Heart right ventricle (tissue), 16 donors: ENCODE measurements at regions not wholly inside any gene's neighbourhood (a gene's known extent, or its start where the extent isn't known, plus 50 kb on each side); places are given as distances from the start of the nearest gene placed in this dataset.

Experiments used
- ATAC-seq, 8 donors: fragments of 200-7000 bp; cut with Tn5 transposase; one replicate each; pipeline ENCODE4 v1.9.1; 2020; ENCODE audit warnings: mild to moderate bottlenecking in 8 of 8, moderate library complexity in 8 of 8, moderate number of reproducible peaks in 1 of 8
- DNase-seq, 2 donors: peaks; one replicate each; pipeline ENCODE4 v3.0.0-alpha.2; 2020
- H3K27ac ChIP-seq, 10 donors: fragments of 200-600 bp; sonication (generic) in 2 of 10; one replicate each; pipeline versions ENCODE4 v1.5.0 to v1.8.0; 2020 to 2022; ENCODE audit warnings: mild to moderate bottlenecking in 3 of 10
- H3K27me3 ChIP-seq, 7 donors: fragments of 200-600 bp; one replicate each; pipeline ENCODE4 v1.8.0; 2021 to 2022; ENCODE audit warnings: mild to moderate bottlenecking in 2 of 7
- H3K36me3 ChIP-seq, 9 donors: fragments of 200-600 bp; sonication (generic) in 1 of 9; one replicate each; pipeline versions ENCODE4 v1.5.0 to v1.8.0; 2020 to 2022; ENCODE audit warnings: mild to moderate bottlenecking in 2 of 9
- H3K4me1 ChIP-seq, 9 donors: fragments of 200-600 bp; sonication (generic) in 1 of 9; one replicate each; pipeline versions ENCODE4 v1.5.0 to v1.8.0; 2020 to 2022; ENCODE audit warnings: mild to moderate bottlenecking in 4 of 9
- H3K4me3 ChIP-seq, 10 donors: fragments of 200-600 bp; sonication (generic) in 2 of 10; one replicate each; pipeline versions ENCODE4 v1.5.0 to v1.8.0; 2020 to 2022; ENCODE audit warnings: mild to moderate bottlenecking in 7 of 10, moderate library complexity in 2 of 10
- H3K9me3 ChIP-seq, 11 donors: fragments of 200-600 bp in 10 of 11; sonication (generic) in 2 of 11; one replicate each; pipeline versions ENCODE4 v1.5.0 to v1.8.0; 2013 to 2022; ENCODE audit warnings: mild to moderate bottlenecking in 2 of 11, control low read depth in 1 of 11, moderate library complexity in 1 of 11
- WGBS, 2 donors: extraction: QIAGEN DNeasy Blood & Tissue Kit; methylation state at CpG; one replicate each; pipeline ENCODE4 v1.1.7; 2013; ENCODE audit warnings: inconsistent platforms in 1 of 2; 5-methylcytosine and 5-hydroxymethylcytosine counted together
- intact Hi-C, 10 donors: fragments of 100-400 bp; cut with DNase I; formaldehyde crosslinking; loops; one replicate each; pipeline versions ENCODE4 v1.11.1 to v1.14.2; 2022
- TF ChIP-seq, protein P1 (sequence below), 9 donors: fragments of 200-600 bp; sonication (generic) in 2 of 9; IDR thresholded peaks; one replicate each; pipeline versions ENCODE4 v1.5.0 to v1.8.0; 2021 to 2022; ENCODE audit warnings: antibody characterized with exemption in 9 of 9, mild to moderate bottlenecking in 5 of 9, moderate library complexity in 1 of 9
- donor health status: Arrhythmogenic right ventricular cardiomyopathy.
- donor health status: ischemic (EF 13 %, LVEDD 7.1; RV severe dilation, severe dysfunction).
- donor health status: healthy with polysubstance abuse.
- donor health status: DM: no; HTN: yes; CAD: no.
- donor health status: DM: no; HTN: no; CAD: no.
- donor health status: ischemic (EF 25% LVEDD 6.9; RV normal size, moderate dysfunction).
- donor health status: ischemic (EF 25% LVEDD 5.7; RV mildly dilated, moderate dysfunction).
- donor health status: healthy.
- donor health status: DM: yes; HTN: yes; CAD: no.
- donor health status: Ischemic cardiomyopathy.
- donor health status: ischemic (EF 35%, LVEDD 5.7; RV mildly dilated, moderate dysfunction).
- donor health status: nonischemic (EF 11% LVEDD 7.7; RV severe dilation, severe dysfunction).
- donor health status: DM: yes; HTN: yes; CAD: no.
- donor health status: PGD.
- donor health status: ischemic (EF 29% LVEDD 5.4; RV normal size, mild dysfunction).
- donor health status: nonischemic (EF 23%, LVEDD 6.1; RV moderate dilation, normal function).

DNA sequence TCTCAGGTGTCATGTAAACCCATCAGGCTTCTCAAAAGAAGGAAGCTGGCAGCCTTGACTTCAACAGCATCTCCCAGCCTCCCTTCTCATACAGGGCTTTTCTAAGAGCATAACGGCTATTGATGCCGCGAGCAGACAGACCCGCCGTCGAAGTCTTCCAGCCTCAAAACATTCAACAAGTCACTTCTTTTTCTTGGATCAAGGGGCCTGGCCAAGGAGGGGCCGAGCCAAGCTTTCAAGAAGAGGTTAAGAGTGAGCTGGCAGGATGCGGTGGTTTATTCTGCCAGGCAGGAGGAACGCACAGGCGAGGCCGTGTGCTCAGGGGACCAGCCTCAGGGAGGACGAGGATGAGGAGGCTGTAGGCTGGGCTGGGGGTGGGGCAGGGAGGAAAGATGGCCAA, 102.9 kb upstream of the RFLNA start:
- intact Hi-C loops: no loop called here
- TF ChIP-seq, protein P1, sequence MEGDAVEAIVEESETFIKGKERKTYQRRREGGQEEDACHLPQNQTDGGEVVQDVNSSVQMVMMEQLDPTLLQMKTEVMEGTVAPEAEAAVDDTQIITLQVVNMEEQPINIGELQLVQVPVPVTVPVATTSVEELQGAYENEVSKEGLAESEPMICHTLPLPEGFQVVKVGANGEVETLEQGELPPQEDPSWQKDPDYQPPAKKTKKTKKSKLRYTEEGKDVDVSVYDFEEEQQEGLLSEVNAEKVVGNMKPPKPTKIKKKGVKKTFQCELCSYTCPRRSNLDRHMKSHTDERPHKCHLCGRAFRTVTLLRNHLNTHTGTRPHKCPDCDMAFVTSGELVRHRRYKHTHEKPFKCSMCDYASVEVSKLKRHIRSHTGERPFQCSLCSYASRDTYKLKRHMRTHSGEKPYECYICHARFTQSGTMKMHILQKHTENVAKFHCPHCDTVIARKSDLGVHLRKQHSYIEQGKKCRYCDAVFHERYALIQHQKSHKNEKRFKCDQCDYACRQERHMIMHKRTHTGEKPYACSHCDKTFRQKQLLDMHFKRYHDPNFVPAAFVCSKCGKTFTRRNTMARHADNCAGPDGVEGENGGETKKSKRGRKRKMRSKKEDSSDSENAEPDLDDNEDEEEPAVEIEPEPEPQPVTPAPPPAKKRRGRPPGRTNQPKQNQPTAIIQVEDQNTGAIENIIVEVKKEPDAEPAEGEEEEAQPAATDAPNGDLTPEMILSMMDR (IDR thresholded peaks at IDR 0.05): no peak
- H3K9me3 ChIP-seq: peaks cover 0 to 12% (median 0%) of the 10 kb centered on the region in 11 donors
- H3K36me3 ChIP-seq: no peaks in the 10 kb centered on the region
- no peak overlapping the region for H3K27ac ChIP-seq
- H3K4me3 ChIP-seq: no peak overlapping the region
- WGBS, 2 donors: 86 to 92% methylated on average over 12 of the region's 12 CpGs
- ATAC-seq (no peak), DNase-seq (no peak)
- H3K27me3 ChIP-seq: no peaks in the 10 kb centered on the region
- H3K4me1 ChIP-seq: peaks cover 0 to 29% (median 18%) of the 10 kb centered on the region in 9 donors

DNA sequence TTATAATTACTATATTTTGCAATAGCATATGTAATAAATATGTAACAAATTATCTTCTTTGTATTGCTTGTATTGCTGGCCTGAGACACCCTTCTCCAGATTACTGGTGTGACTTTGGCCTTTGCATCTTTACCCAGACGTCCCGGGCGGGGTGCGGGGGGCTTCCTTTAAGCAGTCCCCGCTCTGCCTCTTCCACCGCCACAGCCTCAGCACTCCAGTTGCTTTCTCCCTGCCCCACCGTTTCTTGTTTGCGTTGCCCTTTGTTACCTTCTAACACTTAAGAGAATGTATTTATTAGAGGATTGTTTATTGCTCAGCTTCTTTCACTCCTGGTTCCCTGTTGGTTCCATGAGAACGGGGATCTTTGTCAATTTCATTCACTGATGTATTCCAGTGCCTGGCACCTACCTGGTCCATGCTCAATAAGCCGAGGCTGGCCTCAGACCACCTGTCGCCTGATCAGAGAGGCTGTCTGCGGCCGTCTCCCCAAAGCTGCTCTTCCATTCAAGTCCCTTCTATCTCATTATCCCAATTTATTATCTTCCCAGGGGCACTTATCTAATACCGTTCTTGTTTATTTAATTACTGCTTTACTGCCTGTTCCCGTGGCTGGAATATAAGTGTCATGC, 100.5 kb upstream of the RFLNA start:
- Histone ChIP-seq H3K4me3 (no peak overlapping the region), H3K36me3 (no peaks in the 10 kb centered on the region), H3K9me3 (peaks cover 0 to 25% (median 0%) of the 10 kb centered on the region in 11 donors), H3K27ac (no peak overlapping the region), H3K27me3 (no peaks in the 10 kb centered on the region), H3K4me1 (peaks cover 0 to 9% (median under 1%) of the 10 kb centered on the region in 9 donors)
- DNase-seq (no peak), ATAC-seq (no peak)
- 86 to 89% methylated on average over 15 of the region's 15 CpGs for WGBS, 2 donors
- TF ChIP-seq, protein P1 (IDR thresholded peaks at IDR 0.05): no peak
- intact Hi-C loops: no loop called here

DNA sequence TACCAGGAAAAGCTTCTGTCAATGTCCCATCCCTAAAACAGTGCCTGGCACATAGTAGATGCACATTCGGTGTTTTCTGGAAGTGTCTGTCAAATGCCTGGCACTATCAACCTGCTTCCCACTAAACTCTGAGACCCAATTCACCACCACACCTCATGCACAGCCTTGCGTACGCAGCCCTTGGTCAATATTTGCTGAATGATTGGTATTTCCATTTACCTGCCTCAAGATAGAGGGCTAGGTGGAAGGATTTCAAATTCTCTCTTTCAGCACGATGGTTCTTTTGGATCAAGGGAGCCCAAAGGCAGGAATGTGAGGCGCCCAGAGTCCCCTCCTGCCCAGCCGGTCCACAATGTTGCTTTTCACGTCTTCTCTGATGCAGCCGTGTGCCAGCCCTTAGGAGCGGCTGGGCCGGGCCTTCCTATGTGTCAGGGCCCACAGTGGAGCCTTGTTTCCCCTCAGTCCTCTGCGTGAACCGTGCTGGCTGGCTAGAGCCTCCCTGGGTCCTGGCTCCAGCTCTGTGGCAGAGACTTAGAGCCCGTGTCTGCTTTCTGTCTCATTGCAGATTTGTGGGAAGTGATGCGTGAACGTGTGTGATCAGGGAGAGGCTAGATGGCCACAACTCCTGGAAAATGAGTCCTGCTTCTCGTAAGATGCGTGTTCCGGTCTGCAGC, 99.9 kb upstream of the RFLNA start:
- TF ChIP-seq, protein P1 (IDR thresholded peaks at IDR 0.05): no peak
- H3K27me3 ChIP-seq: no peaks in the 10 kb centered on the region
- H3K4me1 ChIP-seq: peaks cover 0 to 6% (median 0%) of the 10 kb centered on the region in 9 donors
- H3K9me3 ChIP-seq: peaks cover 0 to 25% (median 0%) of the 10 kb centered on the region in 11 donors
- intact Hi-C loops: no loop called here
- no peak for ATAC-seq
- whole genome bisulfite sequencing, 2 donors: 87 to 89% methylated on average over 18 of the region's 18 CpGs
- no peak for DNase-seq
- H3K36me3 ChIP-seq: no peaks in the 10 kb centered on the region
- H3K4me3 ChIP-seq: no peak overlapping the region
- H3K27ac ChIP-seq: no peak overlapping the region

DNA sequence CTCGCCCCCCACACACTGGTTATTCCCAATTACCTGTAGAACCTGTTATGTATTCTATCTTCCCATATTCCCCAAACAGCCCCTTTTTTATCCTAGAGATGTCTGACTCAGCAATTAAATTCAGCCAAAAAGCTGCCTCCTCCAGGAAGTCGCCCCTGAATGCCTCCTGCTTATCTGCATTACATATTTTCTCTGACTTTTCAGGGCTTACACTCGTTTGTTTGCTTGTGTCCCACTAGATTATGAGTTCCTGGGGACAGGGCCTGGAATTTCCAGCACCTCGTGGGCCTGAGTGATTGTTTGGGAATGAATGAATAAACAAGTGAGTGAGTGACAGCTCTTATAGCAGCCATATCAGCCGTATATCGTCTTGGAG, 99.3 kb upstream of the RFLNA start:
- ATAC-seq (no peak), DNase-seq (no peak)
- Histone ChIP-seq H3K36me3 (no peaks in the 10 kb centered on the region), H3K27me3 (no peaks in the 10 kb centered on the region), H3K4me3 (no peak overlapping the region), H3K9me3 (peaks cover 0 to 25% (median 0%) of the 10 kb centered on the region in 11 donors), H3K4me1 (peaks cover 0 to 3% (median 0%) of the 10 kb centered on the region in 9 donors), H3K27ac (no peak overlapping the region)
- TF ChIP-seq, protein P1 (IDR thresholded peaks at IDR 0.05): no peak
- intact Hi-C loops: no loop called here
- 70 to 71% methylated on average over 6 of the region's 6 CpGs for WGBS, 2 donors
